UCSD-AML1 (cell line): ENCODE measurements at regions not wholly inside any gene's neighbourhood (a gene's known extent, or its start where the extent isn't known, plus 50 kb on each side); places are given as distances from the start of the nearest gene placed in this dataset.
"Not testable (repeated sequence)": the region's sequence is repeated elsewhere in the genome, so short reads cannot be mapped to it uniquely, and the experiment has no call there.

ENCODE experiments used
- DNase-seq: peaks from one replicate; lab custom pipeline; 2025; ENCODE audit not compliant: unreplicated experiment; lab: John Stamatoyannopoulos, UW

GRCh38 chr2:12871694-12872315 is 155.1 kb downstream of the TRIB2 start:
- DNase-seq = no peak

GRCh38 chr2:12877761-12878160 is 161.0 kb downstream of the TRIB2 start:
- DNase-seq = no peak

DNA sequence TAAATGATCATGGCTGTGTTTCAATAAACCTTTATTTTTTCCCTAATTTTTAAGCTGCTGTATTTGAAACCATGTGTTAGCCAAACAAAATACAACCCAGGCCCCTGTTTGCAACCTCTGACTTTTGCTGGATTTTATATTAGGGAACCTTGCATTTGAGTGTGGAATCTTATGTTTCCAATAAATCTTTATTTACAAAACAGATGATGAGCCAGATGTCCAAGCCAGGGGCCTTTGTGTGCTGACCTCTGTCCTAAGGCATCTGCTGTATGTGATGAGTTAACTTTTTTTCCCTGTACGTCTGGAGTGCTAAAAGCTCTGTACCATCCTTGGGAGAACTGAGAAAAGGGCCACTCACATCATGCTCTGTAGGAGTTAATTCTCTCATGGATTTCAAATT is 162.9 kb downstream of the TRIB2 start:
- no peak for DNase-seq

GRCh38 chr2:12881952-12882351 is 165.2 kb downstream of the TRIB2 start:
- no peak for DNase-seq

- no peak for DNase-seq
Observed at GRCh38 chr2:12882393-12882792, 165.7 kb downstream of the TRIB2 start.

GRCh38 chr2:12883906-12884305 is 167.2 kb downstream of the TRIB2 start:
- no peak for DNase-seq

- no peak for DNase-seq
Observed at GRCh38 chr2:12884713-12885282, 168.1 kb downstream of the TRIB2 start.

GRCh38 chr2:12890066-12890465 is 173.3 kb downstream of the TRIB2 start:
- no peak for DNase-seq

DNA sequence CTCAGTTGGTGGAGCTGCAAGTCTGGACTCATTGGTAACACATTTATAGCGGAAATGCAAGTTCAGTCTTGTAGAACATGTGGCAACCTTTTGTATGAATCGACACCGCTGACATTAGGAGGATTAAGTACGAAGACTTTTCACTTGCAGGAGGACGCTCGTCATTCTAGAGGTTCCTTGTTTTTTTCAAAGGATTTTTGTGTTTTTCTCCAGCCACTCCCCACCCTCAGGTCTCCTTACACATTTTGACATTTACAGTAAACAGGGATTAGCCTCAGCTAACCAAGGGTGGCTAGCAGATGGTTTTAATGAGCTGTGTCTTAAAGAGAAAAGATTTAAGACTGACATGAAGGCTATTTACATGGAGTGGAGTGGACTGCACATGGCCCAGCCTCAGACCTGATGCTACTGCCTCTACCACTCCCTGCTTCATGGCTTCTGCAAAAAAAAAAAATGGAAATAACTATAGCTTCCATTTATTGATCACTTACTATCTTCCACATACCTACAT is 173.8 kb downstream of the TRIB2 start:
- DNase-seq = no peak

GRCh38 chr2:12895017-12895416 is 178.3 kb downstream of the TRIB2 start:
- no peak for DNase-seq

GRCh38 chr2:12896318-12896982 is 179.7 kb downstream of the TRIB2 start:
- DNase-seq = no peak

DNA sequence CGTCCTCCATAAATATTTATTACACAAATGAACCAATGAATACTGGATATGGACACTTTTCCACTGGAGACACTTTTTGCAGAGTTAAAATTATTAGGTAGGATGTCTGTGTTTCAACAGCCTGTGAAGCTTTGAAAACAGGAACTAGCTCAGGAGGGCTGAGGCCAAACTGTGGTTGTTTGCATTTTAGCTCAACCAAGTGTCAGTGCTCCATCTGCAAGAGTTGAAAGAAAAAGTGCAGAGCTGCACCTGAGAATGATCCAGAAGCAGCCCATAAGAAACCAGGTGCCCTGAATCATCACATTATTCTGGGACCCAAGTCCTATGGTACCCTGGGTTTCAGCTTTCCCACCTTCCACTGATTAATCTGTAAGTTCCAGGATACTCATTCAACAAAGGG is 180.4 kb downstream of the TRIB2 start:
- no peak for DNase-seq

- no peak for DNase-seq
Observed at GRCh38 chr2:12903272-12903671, 186.5 kb downstream of the TRIB2 start.

DNA sequence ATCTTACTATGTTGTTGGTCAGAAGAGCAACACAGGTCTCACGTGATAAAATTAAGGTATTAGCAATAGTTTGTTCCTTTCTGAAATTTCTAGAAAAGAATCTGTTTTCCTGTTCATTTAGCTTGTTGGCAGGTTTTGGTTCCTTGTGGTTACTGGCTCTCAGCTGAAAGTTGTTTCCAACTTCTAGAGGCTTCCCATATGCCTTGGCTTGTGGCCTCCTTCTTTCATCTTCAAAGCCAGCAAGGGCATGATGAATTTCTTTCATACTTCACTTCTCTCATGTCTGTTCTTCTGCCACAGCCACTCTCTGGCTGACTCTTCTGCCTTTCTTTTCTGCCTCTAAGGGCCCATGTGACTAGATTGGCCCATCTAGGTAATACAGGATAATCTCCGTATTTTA is 193.7 kb downstream of the TRIB2 start:
- no peak for DNase-seq

GRCh38 chr2:12915787-12916186 is 199.1 kb downstream of the TRIB2 start:
- DNase-seq = no peak

GRCh38 chr2:12918138-12918834 is 201.6 kb downstream of the TRIB2 start:
- DNase-seq = no peak

DNA sequence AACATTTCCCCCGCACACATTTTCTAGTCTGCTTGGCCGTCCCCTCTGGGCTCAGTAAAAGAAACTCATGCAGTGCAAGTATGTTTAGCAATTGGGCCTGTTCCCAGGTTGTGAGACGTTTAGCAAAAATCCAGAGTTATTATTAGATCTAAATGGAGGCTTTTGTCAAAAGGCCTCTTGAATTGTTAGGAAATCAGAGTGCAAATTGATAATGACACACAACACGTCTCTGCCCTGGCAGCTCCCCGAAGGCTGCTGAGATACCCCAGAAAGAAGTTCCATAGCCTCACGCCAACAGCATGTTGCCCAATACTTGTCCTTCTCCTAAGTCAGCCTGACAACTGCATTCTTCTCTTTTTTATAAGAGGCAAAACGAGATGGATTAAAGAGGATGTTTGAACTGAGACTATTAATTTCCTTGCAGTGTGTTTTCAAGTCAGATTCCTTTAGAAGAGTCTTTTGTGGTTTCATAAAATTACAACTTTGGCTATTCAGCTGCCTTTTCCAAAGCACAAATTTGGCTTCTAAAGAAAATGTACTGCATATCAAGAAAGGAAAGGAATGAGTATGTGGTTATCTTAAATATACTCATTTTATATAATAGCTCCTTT is 202.2 kb downstream of the TRIB2 start:
- DNase-seq = no peak

- DNase-seq = no peak
Observed at GRCh38 chr2:12921321-12921720, 204.6 kb downstream of the TRIB2 start.

- DNase-seq = no peak
Observed at GRCh38 chr2:12923907-12924610, 207.3 kb downstream of the TRIB2 start.

DNA sequence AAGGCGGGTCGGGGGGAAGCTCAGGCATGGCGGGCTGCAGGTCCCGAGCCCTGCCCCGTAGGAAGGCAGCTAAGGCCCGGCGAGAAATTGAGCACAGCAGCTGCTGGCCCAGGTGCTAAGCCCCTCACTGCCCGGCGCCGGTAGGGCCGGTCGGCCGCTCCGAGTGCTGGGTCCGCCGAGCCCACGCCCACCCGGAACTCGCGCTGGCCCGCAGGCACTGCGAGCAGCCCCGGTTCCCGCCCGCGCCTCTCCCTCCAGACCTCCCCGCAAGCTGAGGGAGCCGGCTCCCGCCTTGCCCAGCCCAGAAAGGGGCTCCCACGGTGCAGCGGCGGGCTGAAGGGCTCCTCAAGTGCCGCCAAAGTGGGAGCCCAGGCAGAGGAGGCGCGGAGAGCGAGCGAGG is 209.9 kb downstream of the TRIB2 start:
- DNase-seq = not testable (repeated sequence)
